GM13977 (cell line): ENCODE measurements at regions not wholly inside any gene's neighbourhood (a gene's known extent, or its start where the extent isn't known, plus 50 kb on each side); places are given as distances from the start of the nearest gene placed in this dataset.

Experiments used
- DNase-seq: peaks from one replicate; pipeline ENCODE4 v3.0.0; 2012; ENCODE audit warnings: low spot score
- in situ Hi-C: fragments of 300-500 bp; cut with MboI; formaldehyde crosslinking; loops from one replicate; pipeline ENCODE4 v1.12.0; 2022; ENCODE audit warnings: low sequenced_read_pairs, low pct_unique_long_range_greater_than_20kb, mixed read lengths, inconsistent platforms; ENCODE audit not compliant: unreplicated experiment
- TF ChIP-seq, protein P1 (sequence below): IDR thresholded peaks from 2 replicates; pipeline ENCODE4 v1.5.1; 2012; ENCODE audit warnings: mild to moderate bottlenecking, control low read depth; ENCODE audit not compliant: insufficient read depth; ENCODE audit errors: extremely low read depth, missing control alignments

- TF ChIP-seq, protein P1, sequence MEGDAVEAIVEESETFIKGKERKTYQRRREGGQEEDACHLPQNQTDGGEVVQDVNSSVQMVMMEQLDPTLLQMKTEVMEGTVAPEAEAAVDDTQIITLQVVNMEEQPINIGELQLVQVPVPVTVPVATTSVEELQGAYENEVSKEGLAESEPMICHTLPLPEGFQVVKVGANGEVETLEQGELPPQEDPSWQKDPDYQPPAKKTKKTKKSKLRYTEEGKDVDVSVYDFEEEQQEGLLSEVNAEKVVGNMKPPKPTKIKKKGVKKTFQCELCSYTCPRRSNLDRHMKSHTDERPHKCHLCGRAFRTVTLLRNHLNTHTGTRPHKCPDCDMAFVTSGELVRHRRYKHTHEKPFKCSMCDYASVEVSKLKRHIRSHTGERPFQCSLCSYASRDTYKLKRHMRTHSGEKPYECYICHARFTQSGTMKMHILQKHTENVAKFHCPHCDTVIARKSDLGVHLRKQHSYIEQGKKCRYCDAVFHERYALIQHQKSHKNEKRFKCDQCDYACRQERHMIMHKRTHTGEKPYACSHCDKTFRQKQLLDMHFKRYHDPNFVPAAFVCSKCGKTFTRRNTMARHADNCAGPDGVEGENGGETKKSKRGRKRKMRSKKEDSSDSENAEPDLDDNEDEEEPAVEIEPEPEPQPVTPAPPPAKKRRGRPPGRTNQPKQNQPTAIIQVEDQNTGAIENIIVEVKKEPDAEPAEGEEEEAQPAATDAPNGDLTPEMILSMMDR: no peak
- in situ Hi-C loops: no loop called here
- no peak for DNase-seq
Observed at GRCh38 chr6:18961566-18961965, 574.4 kb downstream of the RNF144B start.

DNA sequence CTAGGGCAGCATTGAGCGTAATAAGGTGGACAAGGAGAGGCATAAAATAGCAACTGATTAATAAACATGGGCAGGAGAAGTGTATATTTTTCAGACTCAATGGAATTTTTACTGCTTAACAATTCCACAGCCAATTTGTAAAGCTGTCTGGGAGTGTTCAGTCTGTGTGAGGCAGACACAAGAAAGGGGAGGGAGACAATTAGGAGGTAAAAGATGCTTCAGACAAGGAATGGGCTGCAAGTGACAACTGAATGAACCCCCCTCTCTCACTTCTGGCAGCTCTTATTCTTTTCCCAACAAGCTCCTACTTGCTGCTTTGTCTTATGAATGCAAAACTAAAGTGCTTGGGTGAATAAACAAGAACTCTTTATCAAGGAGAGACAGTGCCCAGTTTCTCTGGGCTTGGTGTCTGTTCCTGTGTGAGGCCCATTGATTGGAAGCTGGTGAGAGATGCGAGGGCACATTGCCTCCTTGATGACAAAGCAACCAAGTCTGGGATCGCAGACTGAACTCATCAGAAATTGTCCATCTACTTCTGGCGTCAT is 575.3 kb downstream of the RNF144B start:
- in situ Hi-C loops: no loop called here
- no peak for DNase-seq
- TF ChIP-seq, protein P1: no peak

- in situ Hi-C loops: no loop called here
- TF ChIP-seq, protein P1: no peak
- DNase-seq: no peak
Observed at GRCh38 chr6:18963439-18963838, 576.3 kb downstream of the RNF144B start.

- no peak for DNase-seq
- in situ Hi-C loops: no loop called here
- TF ChIP-seq, protein P1: no peak
Observed at GRCh38 chr6:18973251-18973650, 586.1 kb downstream of the RNF144B start.

- TF ChIP-seq, protein P1: no peak
- DNase-seq: no peak
- in situ Hi-C loops: no loop called here
Observed at GRCh38 chr6:18976091-18976490, 588.9 kb downstream of the RNF144B start.

DNA sequence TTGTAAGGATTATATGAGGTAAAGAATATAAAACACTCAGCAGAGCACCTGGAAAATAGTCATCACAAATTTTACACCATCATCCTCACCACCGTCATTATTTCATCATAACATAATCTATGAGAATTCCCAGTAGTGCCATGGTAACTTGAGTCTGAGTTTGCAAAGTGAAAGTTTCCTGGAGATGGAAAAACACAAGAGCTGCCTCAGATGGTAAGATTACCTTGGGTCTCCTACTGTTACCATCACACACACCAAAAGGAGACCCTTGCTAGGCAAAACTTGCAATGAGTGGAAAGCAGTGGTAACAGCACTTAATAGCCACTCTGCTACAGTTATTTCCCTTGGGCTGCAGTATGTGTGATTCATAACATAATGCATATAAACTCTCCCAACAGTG is 589.8 kb downstream of the RNF144B start:
- TF ChIP-seq, protein P1: no peak
- no peak for DNase-seq
- in situ Hi-C loops: no loop called here
